Activated naive CD4-positive, alpha-beta T cell treated with anti-CD3 and anti-CD28 coated beads, Interleukin-2, amount 50 U/mL, for 16 hours (primary cell): ENCODE measurements at regions not wholly inside any gene's neighbourhood (a gene's known extent, or its start where the extent isn't known, plus 50 kb on each side); places are given as distances from the start of the nearest gene placed in this dataset.

Experiments used
- DNase-seq: peaks from one replicate; pipeline ENCODE4 v3.0.0-alpha.2; 2020

- no peak for DNase-seq
Observed at GRCh38 chr5:68161156-68161555, 54.4 kb upstream of the PIK3R1 start.

- DNase-seq: no peak
Observed at GRCh38 chr5:68159224-68159951, 56.2 kb upstream of the PIK3R1 start.

- DNase-seq: no peak
Observed at GRCh38 chr5:68155940-68156339, 59.6 kb upstream of the PIK3R1 start.

GRCh38 chr5:68154119-68154857 is 61.3 kb upstream of the PIK3R1 start:
- DNase-seq: no peak

GRCh38 chr5:68151812-68152211 is 63.7 kb upstream of the PIK3R1 start:
- no peak for DNase-seq

GRCh38 chr5:68149189-68149588 is 66.4 kb upstream of the PIK3R1 start:
- no peak for DNase-seq

GRCh38 chr5:68148096-68148495 is 67.5 kb upstream of the PIK3R1 start:
- DNase-seq: no peak

- no peak for DNase-seq
Observed at GRCh38 chr5:68147659-68148058, 67.9 kb upstream of the PIK3R1 start.

- no peak for DNase-seq
Observed at GRCh38 chr5:68141494-68141893, 74.1 kb upstream of the PIK3R1 start.

- no peak for DNase-seq
Observed at GRCh38 chr5:68140763-68141162, 74.8 kb upstream of the PIK3R1 start.

- DNase-seq: no peak
Observed at GRCh38 chr5:68139611-68140441, 75.7 kb upstream of the PIK3R1 start.

GRCh38 chr5:68137511-68138140 is 77.9 kb upstream of the PIK3R1 start:
- DNase-seq: no peak

- DNase-seq: no peak
Observed at GRCh38 chr5:68134669-68135313, 80.8 kb upstream of the PIK3R1 start.

- DNase-seq: no peak
Observed at GRCh38 chr5:68134033-68134668, 81.4 kb upstream of the PIK3R1 start.

GRCh38 chr5:68130253-68130652 is 85.3 kb upstream of the PIK3R1 start:
- DNase-seq: no peak

- DNase-seq: no peak
Observed at GRCh38 chr5:68129364-68129763, 86.2 kb upstream of the PIK3R1 start.

GRCh38 chr5:68126886-68127285 is 88.7 kb upstream of the PIK3R1 start:
- no peak for DNase-seq

- no peak for DNase-seq
Observed at GRCh38 chr5:68122439-68123328, 92.9 kb upstream of the PIK3R1 start.

GRCh38 chr5:68116868-68117411 is 98.6 kb upstream of the PIK3R1 start:
- DNase-seq: no peak

- no peak for DNase-seq
Observed at GRCh38 chr5:68116408-68116807, 99.1 kb upstream of the PIK3R1 start.

- DNase-seq: no peak
Observed at GRCh38 chr5:68115584-68115983, 100.0 kb upstream of the PIK3R1 start.
